ENCODE measurements at regions not wholly inside any gene's neighbourhood (a gene's known extent, or its start where the extent isn't known, plus 50 kb on each side); places are given as distances from the start of the nearest gene placed in this dataset.

GRCh38 chr6:88558981-88559380 is 392.8 kb upstream of the CNR1 start:
- TF ChIP-seq CTCF (IDR thresholded peaks at IDR 0.05): no peak
- no peak for TF ChIP-seq POLR2A (IDR thresholded peaks at IDR 0.05)
- Histone ChIP-seq H3K4me1 (no peaks in the 10 kb centered on the region), H3K36me3 (no peaks in the 10 kb centered on the region), H3K9me3 (no peaks in the 10 kb centered on the region), H3K4me3 (no peak overlapping the region), H3K27me3 (no peaks in the 10 kb centered on the region), H3K27ac (no peak overlapping the region)
- no peak for DNase-seq

- H3K27me3 ChIP-seq: no peaks in the 10 kb centered on the region
- H3K36me3 ChIP-seq: no peaks in the 10 kb centered on the region
- no peaks in the 10 kb centered on the region for H3K4me1 ChIP-seq
- H3K4me3 ChIP-seq: no peak overlapping the region
- no peak for TF ChIP-seq CTCF (IDR thresholded peaks at IDR 0.05)
- TF ChIP-seq POLR2A (IDR thresholded peaks at IDR 0.05): no peak
- H3K27ac ChIP-seq: no peak overlapping the region
- H3K9me3 ChIP-seq: no peaks in the 10 kb centered on the region
- no peak for DNase-seq
These were observed 390.5 kb upstream of the CNR1 start for GRCh38 chr6:88556663-88557062.

GRCh38 chr6:88548891-88549505 is 382.9 kb upstream of the CNR1 start:
- H3K9me3 ChIP-seq: no peaks in the 10 kb centered on the region
- TF ChIP-seq CTCF (IDR thresholded peaks at IDR 0.05): no peak
- no peak for TF ChIP-seq POLR2A (IDR thresholded peaks at IDR 0.05)
- H3K4me1 ChIP-seq: no peaks in the 10 kb centered on the region
- H3K4me3 ChIP-seq: no peak overlapping the region
- no peaks in the 10 kb centered on the region for H3K36me3 ChIP-seq
- DNase-seq: no peak
- H3K27ac ChIP-seq: no peak overlapping the region
- H3K27me3 ChIP-seq: no peaks in the 10 kb centered on the region

- no peak for TF ChIP-seq POLR2A (IDR thresholded peaks at IDR 0.05)
- TF ChIP-seq CTCF (IDR thresholded peaks at IDR 0.05): no peak
- H3K9me3 ChIP-seq: no peaks in the 10 kb centered on the region
- no peak for DNase-seq
- H3K4me1 ChIP-seq: no peaks in the 10 kb centered on the region
- H3K27ac ChIP-seq: no peak overlapping the region
- no peak overlapping the region for H3K4me3 ChIP-seq
- no peaks in the 10 kb centered on the region for H3K36me3 ChIP-seq
- no peaks in the 10 kb centered on the region for H3K27me3 ChIP-seq
These were observed 381.6 kb upstream of the CNR1 start for GRCh38 chr6:88547768-88548167.

- Histone ChIP-seq H3K27ac (no peak overlapping the region), H3K4me1 (no peaks in the 10 kb centered on the region), H3K36me3 (no peaks in the 10 kb centered on the region), H3K4me3 (no peak overlapping the region), H3K27me3 (no peaks in the 10 kb centered on the region), H3K9me3 (no peaks in the 10 kb centered on the region)
- no peak for DNase-seq
- no peak for TF ChIP-seq POLR2A (IDR thresholded peaks at IDR 0.05)
- no peak for TF ChIP-seq CTCF (IDR thresholded peaks at IDR 0.05)
These were observed 379.8 kb upstream of the CNR1 start for GRCh38 chr6:88545991-88546390.

Measured in Peyer's patch (tissue), 4 donors.